NCI-H2107 treated with DMSO at 0.1 percent for 48 hours (cell line): ENCODE measurements at regions not wholly inside any gene's neighbourhood (a gene's known extent, or its start where the extent isn't known, plus 50 kb on each side); places are given as distances from the start of the nearest gene placed in this dataset.

Experiments used
- DNase-seq: peaks from one replicate; lab custom pipeline; 2025; ENCODE audit not compliant: unreplicated experiment; lab: John Stamatoyannopoulos, UW

- no peak for DNase-seq
Measured at GRCh38 chr10:29962166-29962850, 97.1 kb downstream of the JCAD start.

DNA sequence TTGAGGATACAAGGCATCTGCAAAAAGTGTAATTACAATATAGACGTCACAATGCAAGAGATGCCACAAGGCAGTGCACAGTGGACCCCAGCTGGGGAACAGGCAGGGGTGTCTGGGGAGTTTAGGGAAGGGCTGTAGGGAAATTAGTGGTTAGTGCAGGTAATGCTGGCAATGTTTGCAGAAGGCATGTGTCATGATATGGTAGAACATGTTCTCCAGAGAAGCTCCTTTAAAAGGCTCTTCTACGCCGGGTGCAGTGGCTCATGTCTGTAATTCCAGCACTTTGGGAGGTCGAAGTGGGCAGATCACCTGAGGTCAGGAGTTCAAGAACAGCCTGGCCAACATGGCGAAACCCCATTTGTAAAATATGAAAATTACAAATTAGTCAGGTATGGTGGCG is 98.0 kb downstream of the JCAD start:
- DNase-seq, result no peak

- DNase-seq, result no peak
Measured at GRCh38 chr10:29960261-29960660, 99.1 kb downstream of the JCAD start.

- DNase-seq, result no peak
Measured at GRCh38 chr10:29959586-29959985, 99.8 kb downstream of the JCAD start.

- no peak for DNase-seq
Measured at GRCh38 chr10:29958440-29958839, 100.9 kb downstream of the JCAD start.

DNA sequence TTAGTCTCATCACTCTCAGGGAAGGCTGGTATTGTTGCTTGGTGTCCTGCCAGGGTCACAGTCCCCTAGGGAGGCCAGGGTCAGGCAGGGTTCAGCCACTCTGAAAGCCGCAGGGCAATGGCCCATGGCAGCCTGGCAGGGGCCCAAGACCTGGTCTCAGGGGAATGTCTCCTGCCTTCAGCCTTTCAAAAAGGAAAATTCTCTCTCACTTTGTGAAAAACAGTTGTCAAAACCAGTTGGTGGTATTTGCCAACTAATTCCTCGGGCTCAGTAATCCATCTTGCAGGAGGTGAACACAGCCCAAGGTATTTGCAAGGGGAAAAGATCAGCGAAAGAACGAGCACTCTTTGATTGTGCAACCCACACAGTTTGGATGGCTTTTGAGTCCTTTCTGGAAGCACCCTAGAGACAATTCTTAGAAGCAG is 101.5 kb downstream of the JCAD start:
- peak; percentile 1 for DNase-seq

DNA sequence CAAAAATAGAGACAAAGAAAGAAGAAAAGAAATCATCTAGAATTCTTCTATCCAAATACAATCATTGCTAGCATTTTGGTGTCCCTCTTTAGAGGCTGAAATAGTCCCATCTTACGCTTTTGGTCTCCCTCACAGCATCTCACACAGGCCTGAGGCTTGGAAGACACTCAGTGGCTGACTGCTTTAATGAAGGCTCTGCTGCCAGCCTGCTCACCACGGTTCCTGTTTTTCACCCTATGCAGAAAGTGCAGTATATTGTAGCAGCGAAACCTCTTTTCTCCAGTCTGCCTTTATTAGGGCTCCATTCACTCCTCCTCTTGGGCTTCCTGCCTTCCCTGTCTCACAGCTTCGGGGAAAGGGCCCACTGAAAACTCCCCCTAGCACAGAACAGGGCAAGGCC is 102.2 kb downstream of the JCAD start:
- DNase-seq, result no peak

DNA sequence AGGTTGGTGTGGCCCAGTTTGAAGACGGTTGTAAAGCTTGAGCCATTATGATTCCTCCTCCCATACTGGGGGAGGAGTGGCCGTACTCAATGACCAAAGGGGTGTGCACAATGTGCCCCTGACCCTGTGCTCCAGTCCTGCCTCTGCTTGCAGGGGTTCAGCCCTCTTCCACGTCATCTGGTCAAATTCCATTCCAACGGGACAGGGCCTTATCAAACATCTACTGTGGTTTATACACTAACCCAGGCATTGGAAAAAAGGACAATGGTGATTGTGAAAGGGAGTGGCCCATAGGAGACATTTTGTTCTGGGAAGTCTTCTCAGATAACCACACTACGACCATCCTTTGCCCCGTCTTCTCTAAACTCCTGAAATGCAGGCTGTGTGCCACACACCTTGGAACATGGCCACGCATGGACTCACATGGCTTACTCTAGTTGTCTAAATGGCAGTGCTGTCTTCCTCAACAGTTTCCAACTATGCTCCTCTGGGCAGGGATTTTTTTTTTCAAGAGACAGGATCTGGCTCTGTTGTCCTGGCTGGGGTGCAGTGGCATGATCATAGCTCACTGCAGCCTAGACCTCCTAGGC is 103.0 kb downstream of the JCAD start:
- DNase-seq, result no peak

GRCh38 chr10:29955329-29955935 is 104.0 kb downstream of the JCAD start:
- no peak for DNase-seq

DNA sequence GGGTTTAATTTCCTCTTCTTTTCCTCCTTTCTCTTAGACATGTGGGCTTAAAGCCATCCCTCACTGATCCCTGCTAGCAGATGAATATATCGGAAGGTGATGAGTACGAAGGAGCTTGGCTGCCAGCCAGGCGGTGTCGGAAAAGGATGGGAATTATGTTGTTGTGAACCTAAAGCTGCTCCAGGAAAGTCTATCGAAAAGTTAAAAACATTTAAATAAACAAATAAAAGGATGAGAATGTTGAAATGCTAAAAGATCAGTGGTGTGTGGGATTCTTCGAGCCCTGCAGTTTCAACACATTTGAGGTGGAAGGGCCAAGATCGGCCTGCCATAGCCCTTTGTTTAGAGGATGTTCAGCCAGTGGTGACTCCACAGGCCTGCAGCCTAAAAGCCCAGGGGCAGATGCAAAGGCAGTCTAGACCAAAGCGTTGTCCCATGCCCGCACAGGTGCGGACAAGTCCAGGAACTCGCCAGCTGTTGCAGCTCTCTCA is 107.9 kb downstream of the JCAD start:
- DNase-seq, result no peak

DNA sequence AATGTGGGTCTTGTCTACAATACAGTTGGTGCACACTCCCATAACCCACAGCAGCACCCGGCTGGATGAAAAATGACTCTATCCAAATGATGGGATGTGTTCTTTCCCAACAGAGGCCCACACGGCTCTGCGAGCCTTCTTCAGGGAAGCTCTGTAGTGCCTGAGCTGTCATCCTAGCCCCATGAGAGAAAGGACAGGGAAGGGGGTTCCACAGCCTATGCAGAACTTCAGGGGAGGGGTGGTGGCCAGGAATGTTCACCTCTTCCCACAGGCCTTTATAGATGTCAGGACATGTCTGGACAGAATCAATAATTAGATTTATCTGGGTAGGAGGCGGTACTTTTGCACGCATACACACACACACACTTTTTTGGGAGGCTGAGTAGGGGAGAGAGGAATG is 109.0 kb downstream of the JCAD start:
- DNase-seq, result no peak

- no peak for DNase-seq
Measured at GRCh38 chr10:29949411-29950011, 109.9 kb downstream of the JCAD start.

DNA sequence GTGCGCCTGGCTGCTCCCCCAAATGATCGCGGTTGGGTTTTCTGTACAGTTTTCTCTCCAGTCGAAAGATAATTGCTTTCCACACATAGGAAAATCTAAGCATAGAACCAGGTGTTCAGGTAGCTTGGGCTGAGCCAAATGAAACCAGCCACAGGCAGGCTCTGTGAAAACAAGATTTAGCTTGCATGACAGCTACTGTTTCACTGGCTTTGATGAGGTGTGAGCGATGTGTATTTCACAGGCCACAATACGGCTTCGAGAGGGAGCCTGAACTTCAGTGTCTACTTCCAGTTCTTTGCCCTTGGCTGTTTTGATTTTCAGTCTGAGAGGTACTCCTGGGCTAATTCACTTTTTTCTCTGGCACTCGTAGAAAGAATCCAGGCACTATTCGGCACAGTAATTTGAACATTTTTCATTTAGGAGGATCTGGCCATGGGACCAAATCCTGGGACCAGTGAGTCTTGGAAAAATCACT is 110.5 kb downstream of the JCAD start:
- DNase-seq, result peak; percentile 49

- no peak for DNase-seq
Measured at GRCh38 chr10:29947701-29948060, 111.7 kb downstream of the JCAD start.

DNA sequence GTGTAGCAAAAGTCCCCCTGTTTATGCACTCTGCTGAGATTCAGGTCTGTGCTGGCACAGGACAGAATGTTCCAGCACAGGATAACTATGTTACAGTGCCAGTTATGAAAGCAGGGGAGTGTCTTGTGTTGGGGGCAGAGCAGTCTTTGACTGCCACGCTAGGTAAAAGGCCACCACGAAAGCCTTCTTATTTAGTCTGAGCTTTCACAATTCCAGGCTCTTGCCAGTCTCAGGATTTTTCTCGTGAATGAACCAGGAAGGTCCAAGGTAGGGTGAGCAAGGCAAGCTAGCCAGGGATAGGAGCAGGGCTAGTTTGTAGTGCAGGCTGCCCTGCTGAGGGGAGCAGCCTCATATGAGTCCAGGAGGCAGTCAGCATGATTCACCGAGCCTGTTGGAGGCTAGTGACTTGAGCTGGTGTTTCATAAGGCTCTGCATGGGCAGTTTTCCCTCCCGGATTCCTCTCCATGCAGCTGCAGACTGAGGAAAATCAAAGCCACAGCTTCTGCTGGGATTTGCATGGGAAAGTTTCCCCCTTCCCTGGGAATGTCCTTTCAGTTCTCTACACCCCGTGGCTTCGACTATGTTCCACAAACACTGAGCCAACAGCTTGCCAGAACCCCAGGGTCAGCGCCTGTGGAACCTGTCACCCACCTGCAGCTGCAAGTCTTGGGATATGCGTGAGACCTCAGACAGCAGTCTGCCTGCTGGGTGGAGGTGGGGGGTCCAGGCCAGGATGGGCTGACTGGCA is 112.3 kb downstream of the JCAD start:
- no peak for DNase-seq

- DNase-seq, result no peak
Measured at GRCh38 chr10:29946614-29946952, 112.8 kb downstream of the JCAD start.

GRCh38 chr10:29941476-29941875 is 117.9 kb downstream of the JCAD start:
- no peak for DNase-seq

- no peak for DNase-seq
Measured at GRCh38 chr10:29932991-29933390, 126.4 kb downstream of the JCAD start.

- DNase-seq, result no peak
Measured at GRCh38 chr10:29931833-29932232, 127.6 kb downstream of the JCAD start.

DNA sequence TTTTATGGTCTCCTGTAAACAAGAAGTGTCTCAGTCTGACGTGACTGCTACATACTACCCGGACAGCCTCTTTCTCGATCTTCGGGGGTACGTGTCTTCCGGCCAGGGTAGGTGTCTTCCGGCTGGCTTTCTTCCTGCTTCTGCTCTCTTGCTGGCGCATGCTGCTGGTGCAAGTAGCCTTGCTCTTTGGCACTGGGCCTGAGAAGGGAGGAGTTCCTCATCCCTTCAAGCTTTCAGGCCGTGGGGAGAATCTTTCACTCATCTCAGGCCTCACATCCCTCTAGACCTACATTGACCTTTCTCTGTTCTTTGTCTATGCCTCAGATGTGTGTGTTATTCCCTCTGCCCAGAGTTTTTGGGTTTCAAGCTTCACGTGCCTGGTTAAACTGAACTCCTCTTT is 130.4 kb downstream of the JCAD start:
- no peak for DNase-seq

DNA sequence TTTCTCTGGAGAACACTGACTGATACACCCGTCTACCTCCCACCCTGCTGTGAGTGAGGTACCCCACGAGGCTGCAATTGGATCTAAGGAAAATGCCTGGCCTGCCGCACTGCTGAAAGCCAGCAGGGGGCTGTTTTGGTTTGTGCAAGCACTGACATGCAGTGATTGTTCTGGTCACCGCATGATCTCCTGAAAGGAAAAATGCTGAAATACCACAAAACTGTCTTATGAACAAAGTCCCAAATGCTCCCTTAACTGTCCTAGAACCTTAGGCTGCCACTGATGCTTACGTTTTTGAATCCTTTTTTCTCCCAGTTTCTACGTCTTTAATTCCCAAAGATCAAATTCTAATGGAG is 132.7 kb downstream of the JCAD start:
- DNase-seq, result no peak
